ENCODE measurements at regions not wholly inside any gene's neighbourhood (a gene's known extent, or its start where the extent isn't known, plus 50 kb on each side); places are given as distances from the start of the nearest gene placed in this dataset.

- no peak for TF ChIP-seq TAF1 (conservative IDR thresholded peaks at IDR 0.05)
- no peak for TF ChIP-seq FOXA2 (IDR thresholded peaks at IDR 0.05)
- no peak for DNase-seq (ENCODE audit: low spot score)
- H3K36me3 ChIP-seq (ENCODE audit: control insufficient read depth in 4 of 4, insufficient read depth in 3 of 4, low read depth in 1 of 4, low read length in 3 of 4) = no peaks in the 10 kb centered on the region
- H3K9ac ChIP-seq (ENCODE audit: low read depth in 1 of 2, low read length in 2 of 2) = no peak overlapping the region
- no peak overlapping the region for H3K4me3 ChIP-seq (ENCODE audit: low read depth in 1 of 3, low read length in 3 of 3)
- WGBS = 88% methylated on average over 4 of the region's 4 CpGs
- H3K27ac ChIP-seq (ENCODE audit: low read depth in 1 of 2, low read length in 2 of 2) = no peak overlapping the region
- no peaks in the 10 kb centered on the region for H3K27me3 ChIP-seq (ENCODE audit: control insufficient read depth in 4 of 4, insufficient read depth in 4 of 4, low read length in 3 of 4)
- no peaks in the 10 kb centered on the region for H3K4me1 ChIP-seq (ENCODE audit: control insufficient read depth in 4 of 4, insufficient read depth in 4 of 4, low read length in 3 of 4)
- no peaks in the 10 kb centered on the region for H3K9me3 ChIP-seq (ENCODE audit: control insufficient read depth in 4 of 4, low read length in 3 of 4)
Observed at GRCh38 chr2:16194530-16194929, 254.2 kb downstream of the MYCN start.

GRCh38 chr2:16194096-16194390 is 253.7 kb downstream of the MYCN start:
- H3K4me1 ChIP-seq (ENCODE audit: control insufficient read depth in 4 of 4, insufficient read depth in 4 of 4, low read length in 3 of 4) = no peaks in the 10 kb centered on the region
- no peaks in the 10 kb centered on the region for H3K27me3 ChIP-seq (ENCODE audit: control insufficient read depth in 4 of 4, insufficient read depth in 4 of 4, low read length in 3 of 4)
- TF ChIP-seq HNF4A (conservative IDR thresholded peaks at IDR 0.05) (no peak), FOXA1 (IDR thresholded peaks at IDR 0.05) (no peak), HNF4G (IDR thresholded peaks at IDR 0.05) (no peak), MAX (IDR thresholded peaks at IDR 0.05) (no peak), YY1 (IDR thresholded peaks at IDR 0.05) (no peak), REST (IDR thresholded peaks at IDR 0.05) (no peak), ZBTB33 (IDR thresholded peaks at IDR 0.05) (no peak), NR2F2 (IDR thresholded peaks at IDR 0.05) (no peak), RXRA (IDR thresholded peaks at IDR 0.05) (no peak), ATF3 (IDR thresholded peaks at IDR 0.05) (no peak)
- WGBS = 96% methylated on average over 1 of the region's 1 CpG
- no peaks in the 10 kb centered on the region for H3K36me3 ChIP-seq (ENCODE audit: control insufficient read depth in 4 of 4, insufficient read depth in 3 of 4, low read depth in 1 of 4, low read length in 3 of 4)
- H3K9me3 ChIP-seq (ENCODE audit: control insufficient read depth in 4 of 4, low read length in 3 of 4) = no peaks in the 10 kb centered on the region
- no peak overlapping the region for H3K27ac ChIP-seq (ENCODE audit: low read depth in 1 of 2, low read length in 2 of 2)
- no peak overlapping the region for H3K4me3 ChIP-seq (ENCODE audit: low read depth in 1 of 3, low read length in 3 of 3)
- DNase-seq (ENCODE audit: low spot score) = no peak
- H3K9ac ChIP-seq (ENCODE audit: low read depth in 1 of 2, low read length in 2 of 2) = no peak overlapping the region

- no peak overlapping the region for H3K4me3 ChIP-seq (ENCODE audit: low read depth in 1 of 3, low read length in 3 of 3)
- no peak overlapping the region for H3K9ac ChIP-seq (ENCODE audit: low read depth in 1 of 2, low read length in 2 of 2)
- no peaks in the 10 kb centered on the region for H3K4me1 ChIP-seq (ENCODE audit: control insufficient read depth in 4 of 4, insufficient read depth in 4 of 4, low read length in 3 of 4)
- H3K27ac ChIP-seq (ENCODE audit: low read depth in 1 of 2, low read length in 2 of 2) = no peak overlapping the region
- H3K9me3 ChIP-seq (ENCODE audit: control insufficient read depth in 4 of 4, low read length in 3 of 4) = no peaks in the 10 kb centered on the region
- DNase-seq (ENCODE audit: low spot score) = no peak
- 87% methylated on average over 10 of the region's 10 CpGs for WGBS
- H3K27me3 ChIP-seq (ENCODE audit: control insufficient read depth in 4 of 4, insufficient read depth in 4 of 4, low read length in 3 of 4) = no peaks in the 10 kb centered on the region
- H3K36me3 ChIP-seq (ENCODE audit: control insufficient read depth in 4 of 4, insufficient read depth in 3 of 4, low read depth in 1 of 4, low read length in 3 of 4) = no peaks in the 10 kb centered on the region
- TF ChIP-seq HNF4G (IDR thresholded peaks at IDR 0.05) (no peak), CTCF (IDR thresholded peaks at IDR 0.05; ENCODE audit: low read depth, low read length, missing input control) (no peak), SP1 (IDR thresholded peaks at IDR 0.05) (no peak), REST (IDR thresholded peaks at IDR 0.05) (no peak)
Observed at GRCh38 chr2:16192416-16193216, 252.3 kb downstream of the MYCN start.
